Activated CD4-positive, CD25-positive, alpha-beta regulatory T cell treated with anti-CD3 and anti-CD28 coated beads, Interleukin-2, amount 50 U/mL, for 72 hours (primary cell): ENCODE measurements at regions not wholly inside any gene's neighbourhood (a gene's known extent, or its start where the extent isn't known, plus 50 kb on each side); places are given as distances from the start of the nearest gene placed in this dataset.

Source experiments
- DNase-seq: peaks from one replicate; pipeline ENCODE4 v3.0.0; 2021

GRCh38 chr4:110675426-110675825, 52.5 kb upstream of the PITX2 start:
- DNase-seq = no peak

- no peak for DNase-seq
Measured at GRCh38 chr4:110676241-110676640, 53.4 kb upstream of the PITX2 start.

- DNase-seq = no peak
Measured at GRCh38 chr4:110678517-110679227, 55.8 kb upstream of the PITX2 start.

GRCh38 chr4:110680265-110680664, 57.4 kb upstream of the PITX2 start:
- DNase-seq = no peak

- DNase-seq = no peak
Measured at GRCh38 chr4:110681381-110681780, 58.5 kb upstream of the PITX2 start.

GRCh38 chr4:110682311-110682710, 59.4 kb upstream of the PITX2 start:
- DNase-seq = no peak

GRCh38 chr4:110683601-110684000, 60.7 kb upstream of the PITX2 start:
- no peak for DNase-seq

- no peak for DNase-seq
Measured at GRCh38 chr4:110702326-110702725, 79.4 kb upstream of the PITX2 start.

- DNase-seq = no peak
Measured at GRCh38 chr4:110704748-110705439, 82.0 kb upstream of the PITX2 start.

GRCh38 chr4:110705440-110705782, 82.5 kb upstream of the PITX2 start:
- DNase-seq = no peak

- no peak for DNase-seq
Measured at GRCh38 chr4:110710070-110710469, 87.2 kb upstream of the PITX2 start.

GRCh38 chr4:110712486-110712885, 89.6 kb upstream of the PITX2 start:
- DNase-seq = no peak

- DNase-seq = no peak
Measured at GRCh38 chr4:110730318-110730717, 107.4 kb upstream of the PITX2 start.

- no peak for DNase-seq
Measured at GRCh38 chr4:110733901-110734300, 111.0 kb upstream of the PITX2 start.

- DNase-seq = no peak
Measured at GRCh38 chr4:110735686-110736085, 112.8 kb upstream of the PITX2 start.

- DNase-seq = no peak
Measured at GRCh38 chr4:110737931-110738330, 115.1 kb upstream of the PITX2 start.

- no peak for DNase-seq
Measured at GRCh38 chr4:110742143-110742542, 119.3 kb upstream of the PITX2 start.

- DNase-seq = no peak
Measured at GRCh38 chr4:110748071-110748470, 125.2 kb upstream of the PITX2 start.

- DNase-seq = no peak
Measured at GRCh38 chr4:110751183-110751582, 128.3 kb upstream of the PITX2 start.

- DNase-seq = no peak
Measured at GRCh38 chr4:110751986-110752385, 129.1 kb upstream of the PITX2 start.

GRCh38 chr4:110753466-110753865, 130.6 kb upstream of the PITX2 start:
- no peak for DNase-seq

GRCh38 chr4:110754716-110755115, 131.8 kb upstream of the PITX2 start:
- DNase-seq = no peak

- no peak for DNase-seq
Measured at GRCh38 chr4:110769578-110769977, 146.7 kb upstream of the PITX2 start.

- DNase-seq = no peak
Measured at GRCh38 chr4:110770353-110770752, 147.5 kb upstream of the PITX2 start.

- DNase-seq = no peak
Measured at GRCh38 chr4:110778521-110778920, 155.6 kb upstream of the PITX2 start.
